ENCODE measurements at regions not wholly inside any gene's neighbourhood (a gene's known extent, or its start where the extent isn't known, plus 50 kb on each side); places are given as distances from the start of the nearest gene placed in this dataset.

- BruUV-seq (replicated peaks), result no TSS peak
- no peaks in the 10 kb centered on the region for H3K36me3 Mint-ChIP-seq (ENCODE audit: insufficient read depth, unreplicated experiment)
- no peak for TF ChIP-seq CTCF (IDR thresholded peaks at IDR 0.05; ENCODE audit: unreplicated experiment)
- no peaks in the 10 kb centered on the region for H3K9me3 Mint-ChIP-seq (ENCODE audit: low read depth, unreplicated experiment)
- CTCF ChIA-PET, result no interaction called here
- no peak for DNase-seq
- H3K4me1 Mint-ChIP-seq (ENCODE audit: low read depth, unreplicated experiment), result no peaks in the 10 kb centered on the region
- no peaks in the 10 kb centered on the region for H3K27me3 Mint-ChIP-seq (ENCODE audit: unreplicated experiment)
- H3K4me3 Mint-ChIP-seq (ENCODE audit: low read depth, unreplicated experiment), result no peak overlapping the region
- H3K27ac Mint-ChIP-seq (ENCODE audit: unreplicated experiment), result no peak overlapping the region
- intact Hi-C loops (cut with micrococcal nuclease; ENCODE audit: unreplicated experiment), result no loop called here
These were observed 893.0 kb upstream of the SOX9 start for GRCh38 chr17:71227841-71228240.

- H3K4me1 Mint-ChIP-seq (ENCODE audit: low read depth, unreplicated experiment), result no peaks in the 10 kb centered on the region
- TF ChIP-seq CTCF (IDR thresholded peaks at IDR 0.05; ENCODE audit: unreplicated experiment), result no peak
- H3K4me3 Mint-ChIP-seq (ENCODE audit: low read depth, unreplicated experiment), result no peak overlapping the region
- H3K36me3 Mint-ChIP-seq (ENCODE audit: insufficient read depth, unreplicated experiment), result no peaks in the 10 kb centered on the region
- BruUV-seq (replicated peaks), result no TSS peak
- CTCF ChIA-PET, result no interaction called here
- H3K27me3 Mint-ChIP-seq (ENCODE audit: unreplicated experiment), result no peaks in the 10 kb centered on the region
- no peak for DNase-seq
- H3K9me3 Mint-ChIP-seq (ENCODE audit: low read depth, unreplicated experiment), result no peaks in the 10 kb centered on the region
- intact Hi-C loops (cut with micrococcal nuclease; ENCODE audit: unreplicated experiment), result no loop called here
- H3K27ac Mint-ChIP-seq (ENCODE audit: unreplicated experiment), result no peak overlapping the region
These were observed 891.8 kb upstream of the SOX9 start for GRCh38 chr17:71229070-71229469.

GRCh38 chr17:71232801-71233559 lies 887.8 kb upstream of the SOX9 start:
- Mint-ChIP-seq H3K9me3 (ENCODE audit: low read depth, unreplicated experiment) (no peaks in the 10 kb centered on the region), H3K27me3 (ENCODE audit: unreplicated experiment) (no peaks in the 10 kb centered on the region), H3K36me3 (ENCODE audit: insufficient read depth, unreplicated experiment) (no peaks in the 10 kb centered on the region), H3K4me1 (ENCODE audit: low read depth, unreplicated experiment) (peaks cover 4% of the 10 kb centered on the region), H3K27ac (ENCODE audit: unreplicated experiment) (no peak overlapping the region), H3K4me3 (ENCODE audit: low read depth, unreplicated experiment) (no peak overlapping the region)
- CTCF ChIA-PET, result no interaction called here
- TF ChIP-seq CTCF (IDR thresholded peaks at IDR 0.05; ENCODE audit: unreplicated experiment), result no peak
- BruUV-seq (replicated peaks), result no TSS peak
- no peak for DNase-seq
- intact Hi-C loops (cut with micrococcal nuclease; ENCODE audit: unreplicated experiment), result loop anchor here (10.0 kb wide), 2 partner anchors 402 to 532 kb away; no protein-coding TSS in a partner anchor

GRCh38 chr17:71234349-71234748 lies 886.5 kb upstream of the SOX9 start:
- DNase-seq, result no peak
- no TSS peak for BruUV-seq (replicated peaks)
- Mint-ChIP-seq H3K36me3 (ENCODE audit: insufficient read depth, unreplicated experiment) (no peaks in the 10 kb centered on the region), H3K4me1 (ENCODE audit: low read depth, unreplicated experiment) (peaks cover 10% of the 10 kb centered on the region), H3K27ac (ENCODE audit: unreplicated experiment) (no peak overlapping the region), H3K9me3 (ENCODE audit: low read depth, unreplicated experiment) (no peaks in the 10 kb centered on the region), H3K27me3 (ENCODE audit: unreplicated experiment) (no peaks in the 10 kb centered on the region), H3K4me3 (ENCODE audit: low read depth, unreplicated experiment) (no peak overlapping the region)
- intact Hi-C loops (cut with micrococcal nuclease; ENCODE audit: unreplicated experiment), result loop anchor here (10.0 kb wide), 2 partner anchors 400 to 530 kb away; no protein-coding TSS in a partner anchor
- TF ChIP-seq CTCF (IDR thresholded peaks at IDR 0.05; ENCODE audit: unreplicated experiment), result no peak
- CTCF ChIA-PET, result interaction anchor here (0.7 kb wide), 1 partner anchor 467 kb away, joined by 3 read pairs; no protein-coding TSS in a partner anchor
